Keratinocyte (primary cell): ENCODE measurements at regions not wholly inside any gene's neighbourhood (a gene's known extent, or its start where the extent isn't known, plus 50 kb on each side); places are given as distances from the start of the nearest gene placed in this dataset.

Experiments
- DNase-seq: peaks from one replicate; pipeline ENCODE4 v3.0.0-alpha.2; 2011; ENCODE audit warnings: low read depth, missing footprints, low spot score
- FAIRE-seq: peaks from 2 replicates; lab custom pipeline; 2011; peaks lifted over from hg19 to GRCh38; lab: Jason Lieb, UNC
- H2AFZ ChIP-seq: 2 replicates; pipeline ENCODE4 v1.6.0; 2012; ENCODE audit warnings: low read length, control low read depth, inconsistent platforms; ENCODE audit not compliant: control insufficient read depth
- H3K27ac ChIP-seq: 2 replicates; pipeline ENCODE4 v1.5.1; 2011; ENCODE audit warnings: low read length; ENCODE audit not compliant: control insufficient read depth, insufficient read depth
- H3K27me3 ChIP-seq: 3 replicates; pipeline ENCODE4 v1.6.0; 2011; ENCODE audit warnings: low read length; ENCODE audit not compliant: control insufficient read depth, insufficient read depth; ENCODE audit errors: extremely low read depth
- H3K36me3 ChIP-seq, 2 experiments: 2 replicates in 1 of 2; 3 replicates in 1 of 2; pipeline ENCODE4 v1.5.1; 2011; ENCODE audit warnings: low read length in 2 of 2, mild to moderate bottlenecking in 1 of 2; ENCODE audit not compliant: control insufficient read depth in 2 of 2, insufficient read depth in 2 of 2; ENCODE audit errors: extremely low read depth in 1 of 2
- H3K4me1 ChIP-seq: 3 replicates; pipeline ENCODE4 v1.5.1; 2011; ENCODE audit warnings: low read length; ENCODE audit not compliant: control insufficient read depth, insufficient read depth; ENCODE audit errors: extremely low read depth
- H3K4me2 ChIP-seq: 3 replicates; pipeline ENCODE4 v1.6.0; 2011; ENCODE audit warnings: low read depth, low read length; ENCODE audit not compliant: control insufficient read depth, insufficient read depth; ENCODE audit errors: extremely low read depth
- H3K4me3 ChIP-seq, 3 experiments: fragments of 200-600 bp in 1 of 3; sonication (generic) in 1 of 3; 2 replicates in 2 of 3; 3 replicates in 1 of 3; pipeline ENCODE4 v1.5.1; 2011 to 2016; ENCODE audit warnings: low read length in 3 of 3, mild to moderate bottlenecking in 3 of 3, control low read depth in 2 of 3, inconsistent platforms in 1 of 3, low read depth in 1 of 3, mixed read lengths in 1 of 3, mixed run types in 1 of 3, moderate library complexity in 1 of 3; ENCODE audit not compliant: control insufficient read depth in 2 of 3, insufficient read depth in 2 of 3; ENCODE audit errors: extremely low read depth in 1 of 3
- H3K79me2 ChIP-seq: 2 replicates; pipeline ENCODE4 v1.6.0; 2012; ENCODE audit warnings: low read length; ENCODE audit not compliant: control insufficient read depth, insufficient read depth
- H3K9ac ChIP-seq: 3 replicates; pipeline ENCODE4 v1.6.0; 2011; ENCODE audit warnings: low read length; ENCODE audit not compliant: control insufficient read depth, insufficient read depth; ENCODE audit errors: extremely low read depth
- H3K9me1 ChIP-seq: 3 replicates; pipeline ENCODE4 v1.6.0; 2011; ENCODE audit warnings: low read length; ENCODE audit not compliant: control insufficient read depth, insufficient read depth; ENCODE audit errors: extremely low read depth
- H3K9me3 ChIP-seq: 2 replicates; pipeline ENCODE4 v1.5.1; 2012; ENCODE audit warnings: low read depth, low read length; ENCODE audit not compliant: control insufficient read depth
- H4K20me1 ChIP-seq: 3 replicates; pipeline ENCODE4 v1.6.0; 2011; ENCODE audit warnings: low read length; ENCODE audit not compliant: control insufficient read depth, insufficient read depth; ENCODE audit errors: extremely low read depth
- CTCF ChIP-seq, 3 experiments: IDR thresholded peaks in 1 of 3; conservative IDR thresholded peaks in 1 of 3; optimal IDR thresholded peaks in 1 of 3; 2 replicates in 2 of 3; 3 replicates in 1 of 3; pipeline versions ENCODE3 to v1.5.1; 2011; ENCODE audit warnings: low read length in 3 of 3, mild to moderate bottlenecking in 3 of 3, moderate library complexity in 2 of 3, control low read depth in 1 of 3, inconsistent platforms in 1 of 3; ENCODE audit not compliant: insufficient read depth in 2 of 3; ENCODE audit errors: extremely low read depth in 1 of 3
- EZH2 ChIP-seq: IDR thresholded peaks from one replicate; pipeline ENCODE4 v1.6.1; 2012; ENCODE audit warnings: inconsistent platforms, mild to moderate bottlenecking, low read length, moderate library complexity
- dilution Hi-C: fragments of 300-500 bp; cut with MboI; formaldehyde crosslinking; loops from one replicate; pipeline ENCODE4 v1.7.0; 2020; ENCODE audit warnings: low sequenced_read_pairs; ENCODE audit not compliant: extremely low pct_ligation_motif_present

GRCh38 chr1:192905049-192905448 is 96.2 kb downstream of the RGS2 start:
- Histone ChIP-seq H3K4me3 (no peak overlapping the region), H3K4me2 (peak overlapping the region; percentile 46)

GRCh38 chr1:192906334-192906733 is 97.5 kb downstream of the RGS2 start:
- no peaks in the 10 kb centered on the region for H3K27me3 ChIP-seq
- TF ChIP-seq CTCF (optimal IDR thresholded peaks at IDR 0.05 in 1 of 3, IDR thresholded peaks at IDR 0.05 in 1 of 3, conservative IDR thresholded peaks at IDR 0.05 in 1 of 3; ENCODE audit: extremely low read depth in 1 of 3, insufficient read depth in 2 of 3, low read length in 3 of 3) (no peak), EZH2 (no peak)
- peaks cover 27% of the 10 kb centered on the region for H3K4me1 ChIP-seq
- no peak for DNase-seq
- peak overlapping the region; percentile 11 for H2AFZ ChIP-seq
- dilution Hi-C loops = no loop called here
- H3K79me2 ChIP-seq = no peaks in the 10 kb centered on the region
- no peaks in the 10 kb centered on the region for H3K9me3 ChIP-seq
- FAIRE-seq = no peak
- peak overlapping the region; percentile 82 for H3K27ac ChIP-seq
- H4K20me1 ChIP-seq = no peaks in the 10 kb centered on the region
- H3K4me3 ChIP-seq = no peak overlapping the region
- no peak overlapping the region for H3K4me2 ChIP-seq
- no peak overlapping the region for H3K9ac ChIP-seq
- H3K36me3 ChIP-seq = no peaks in the 10 kb centered on the region
- H3K9me1 ChIP-seq = no peaks in the 10 kb centered on the region

More at GRCh38 chr1:192905049-192905448, 96.2 kb downstream of the RGS2 start:
- DNase-seq (no peak), FAIRE-seq (no peak)
- peak overlapping the region; percentile 55 for H3K27ac ChIP-seq
- H3K4me1 ChIP-seq = peaks cover 27% of the 10 kb centered on the region
- H4K20me1 ChIP-seq = no peaks in the 10 kb centered on the region
- H3K27me3 ChIP-seq = no peaks in the 10 kb centered on the region
- no peaks in the 10 kb centered on the region for H3K36me3 ChIP-seq
- no peaks in the 10 kb centered on the region for H3K9me1 ChIP-seq
- H3K9ac ChIP-seq = peak overlapping the region; percentile 26
- TF ChIP-seq EZH2 = no peak
- TF ChIP-seq CTCF (optimal IDR thresholded peaks at IDR 0.05 in 1 of 3, IDR thresholded peaks at IDR 0.05 in 1 of 3, conservative IDR thresholded peaks at IDR 0.05 in 1 of 3; ENCODE audit: extremely low read depth in 1 of 3, insufficient read depth in 2 of 3, low read length in 3 of 3) = no peak
- dilution Hi-C loops = no loop called here
- no peaks in the 10 kb centered on the region for H3K9me3 ChIP-seq
- no peaks in the 10 kb centered on the region for H3K79me2 ChIP-seq
- H2AFZ ChIP-seq = no peak overlapping the region
